ENCODE measurements at regions not wholly inside any gene's neighbourhood (a gene's known extent, or its start where the extent isn't known, plus 50 kb on each side); places are given as distances from the start of the nearest gene placed in this dataset.

- no peak for DNase-seq
These were observed 290.4 kb downstream of the EN1 start for GRCh38 chr2:118557016-118557415.

DNA sequence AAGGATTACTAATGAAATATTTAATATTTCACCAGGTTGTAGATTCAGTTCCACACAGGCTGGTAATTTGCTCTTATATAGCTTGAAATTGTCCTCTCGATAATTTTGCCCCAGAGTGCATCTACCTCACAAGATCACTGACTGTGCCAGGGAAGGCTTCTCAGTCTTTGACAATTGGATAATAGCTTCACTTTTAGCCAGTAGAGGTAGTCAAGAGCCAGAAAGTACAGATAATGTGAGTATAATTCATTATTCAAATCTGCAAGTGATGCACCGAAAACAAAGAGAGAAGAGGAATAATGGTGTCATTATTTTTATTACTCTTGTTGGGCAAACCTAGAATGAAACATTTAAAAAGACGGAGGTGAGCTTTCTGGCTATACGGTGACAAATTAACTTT lies 292.8 kb downstream of the EN1 start:
- no peak for DNase-seq

DNA sequence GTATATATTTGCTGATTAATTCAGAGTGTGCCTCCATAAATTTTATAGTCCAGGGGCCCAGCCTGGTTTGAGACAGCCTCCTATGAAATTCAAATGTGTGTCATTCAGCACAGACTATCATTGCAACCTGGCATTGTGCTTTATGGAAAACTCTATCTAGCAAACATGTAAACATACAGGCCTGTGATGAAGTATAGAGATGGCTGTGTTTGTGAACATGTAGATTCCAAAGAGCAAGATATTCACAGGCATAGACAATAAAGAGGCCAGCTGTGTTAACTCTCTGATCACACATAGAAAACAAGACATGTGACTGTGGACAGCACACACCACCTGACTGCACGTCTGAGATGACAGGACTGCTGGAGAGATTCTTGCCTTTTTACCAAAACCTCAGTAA lies 297.9 kb downstream of the EN1 start:
- DNase-seq, result no peak

DNA sequence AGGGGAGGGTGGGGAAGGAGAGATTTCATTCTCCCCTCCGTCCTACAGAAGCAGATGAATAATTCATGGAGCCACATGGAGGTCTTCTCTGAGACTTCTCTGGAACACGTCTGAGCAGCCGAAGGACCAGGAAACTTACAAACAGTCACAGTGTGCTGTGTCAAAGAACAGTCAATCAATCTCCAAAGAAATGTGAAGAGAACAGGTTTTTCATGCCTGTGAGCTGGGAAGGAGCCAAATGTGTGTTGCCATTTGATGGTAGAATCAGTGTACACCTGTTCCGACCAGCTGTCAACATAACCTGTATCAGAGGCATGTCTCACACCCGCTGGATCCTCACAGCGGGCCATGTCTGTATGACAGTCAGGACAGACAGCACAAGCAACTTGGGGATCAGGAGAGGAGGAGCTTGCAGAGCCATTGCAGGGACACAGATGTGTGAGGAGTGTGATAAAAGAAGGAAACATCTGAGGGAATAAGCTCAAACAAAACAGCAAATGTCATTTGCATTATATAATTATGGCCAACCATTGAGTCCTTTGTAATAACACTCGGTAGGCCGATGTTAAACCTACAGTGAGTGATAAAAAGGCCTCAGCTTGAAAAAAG lies 298.5 kb downstream of the EN1 start:
- no peak for DNase-seq

DNA sequence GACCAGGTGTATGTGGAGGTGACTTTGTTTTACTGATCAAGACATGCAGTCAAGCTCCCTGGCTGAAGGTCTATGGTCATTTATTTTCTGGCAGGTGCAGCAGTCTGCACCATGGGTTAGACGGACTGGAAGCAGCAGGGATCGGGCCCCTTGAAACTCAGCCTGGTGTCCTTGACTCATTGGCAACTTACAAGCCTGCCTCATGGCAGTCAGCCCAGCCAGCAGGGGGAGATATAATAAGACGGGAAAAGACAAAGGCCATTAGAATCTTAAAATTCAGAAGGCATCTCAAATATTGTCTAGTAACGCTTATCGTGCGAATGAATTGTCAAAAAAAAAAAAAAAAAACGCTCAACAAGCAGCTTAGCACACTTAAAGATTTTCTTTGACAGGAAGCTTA lies 308.2 kb downstream of the EN1 start:
- no peak for DNase-seq

GRCh38 chr2:118536306-118536705 lies 311.1 kb downstream of the EN1 start:
- DNase-seq, result no peak

GRCh38 chr2:118535818-118536212 lies 311.6 kb downstream of the EN1 start:
- no peak for DNase-seq

DNA sequence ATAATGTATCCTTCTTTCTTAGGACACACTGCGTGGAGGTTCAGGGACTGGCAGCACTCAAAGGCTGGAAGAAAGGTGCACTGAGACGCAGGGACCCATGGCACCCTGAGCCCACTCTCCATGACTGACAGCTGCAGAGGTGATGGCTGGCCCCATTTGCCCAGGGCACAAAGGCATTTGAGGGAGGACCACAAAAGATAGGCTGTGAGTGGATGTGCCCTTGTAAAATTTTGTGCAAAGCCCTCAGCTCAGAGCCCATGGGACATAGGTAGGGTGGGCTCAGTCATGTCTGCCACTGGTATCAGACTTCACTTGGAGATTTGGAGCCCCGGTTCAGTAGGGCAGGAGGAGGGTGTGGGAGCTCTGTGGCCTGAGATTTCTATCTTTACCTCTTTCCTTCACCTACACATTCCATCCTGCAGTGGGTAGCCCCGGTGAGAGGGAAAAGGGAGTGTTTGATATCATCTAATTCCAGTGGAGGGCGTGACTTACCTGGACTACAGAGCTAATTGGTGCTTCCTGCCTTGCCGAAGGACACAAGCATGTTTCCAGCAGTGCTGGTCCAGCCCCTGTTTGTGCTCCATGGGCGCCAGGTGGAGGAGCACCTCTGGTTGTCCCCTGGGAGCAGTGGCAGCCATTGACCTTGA lies 312.2 kb downstream of the EN1 start:
- DNase-seq, result no peak

GRCh38 chr2:118530976-118531375 lies 316.5 kb downstream of the EN1 start:
- no peak for DNase-seq

GRCh38 chr2:118529908-118530599 lies 317.4 kb downstream of the EN1 start:
- no peak for DNase-seq

GRCh38 chr2:118527571-118527970 lies 319.9 kb downstream of the EN1 start:
- DNase-seq, result no peak

DNA sequence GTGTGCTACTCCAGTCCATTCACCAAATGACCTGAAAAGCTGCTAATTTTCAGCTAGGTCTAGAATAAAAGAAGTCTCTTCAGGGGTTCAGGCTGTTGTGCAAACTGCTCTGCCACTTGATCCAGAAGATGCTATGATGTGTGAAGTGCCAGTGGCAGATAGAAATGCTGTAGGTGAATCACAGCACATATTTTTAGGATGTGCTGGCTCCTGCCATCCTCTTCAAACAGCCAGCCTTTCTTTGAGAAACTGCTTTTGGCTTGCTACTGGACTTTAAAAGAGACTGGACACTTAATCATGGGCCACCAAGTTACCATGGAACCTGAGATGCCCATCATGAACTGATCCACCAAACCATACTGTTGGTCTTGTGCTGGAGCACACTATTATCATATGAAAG lies 322.1 kb downstream of the EN1 start:
- no peak for DNase-seq

GRCh38 chr2:118524911-118525310 lies 322.5 kb downstream of the EN1 start:
- DNase-seq, result no peak

- DNase-seq, result no peak
These were observed 323.7 kb downstream of the EN1 start for GRCh38 chr2:118523761-118524160.

- DNase-seq, result no peak
These were observed 325.5 kb downstream of the EN1 start for GRCh38 chr2:118521960-118522359.

DNA sequence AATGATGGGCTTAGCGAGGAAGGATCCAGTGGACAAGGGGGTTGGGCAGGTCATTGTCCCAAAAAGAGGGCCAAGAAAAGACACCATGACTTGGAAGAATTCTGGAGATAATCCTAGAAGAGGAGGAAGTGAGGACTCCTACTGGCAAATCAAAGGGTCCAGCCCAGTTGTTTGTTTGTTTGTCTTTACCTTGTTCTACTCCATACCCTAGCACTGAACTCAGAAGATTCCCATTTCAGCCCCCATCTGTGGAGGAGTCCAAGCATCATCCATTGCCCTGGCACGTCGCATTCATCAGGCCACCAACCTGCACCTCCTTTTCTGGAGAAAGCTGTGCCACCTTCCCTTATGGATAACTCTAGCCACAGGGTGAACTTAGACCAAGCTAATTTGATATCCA lies 326.2 kb downstream of the EN1 start:
- no peak for DNase-seq

DNA sequence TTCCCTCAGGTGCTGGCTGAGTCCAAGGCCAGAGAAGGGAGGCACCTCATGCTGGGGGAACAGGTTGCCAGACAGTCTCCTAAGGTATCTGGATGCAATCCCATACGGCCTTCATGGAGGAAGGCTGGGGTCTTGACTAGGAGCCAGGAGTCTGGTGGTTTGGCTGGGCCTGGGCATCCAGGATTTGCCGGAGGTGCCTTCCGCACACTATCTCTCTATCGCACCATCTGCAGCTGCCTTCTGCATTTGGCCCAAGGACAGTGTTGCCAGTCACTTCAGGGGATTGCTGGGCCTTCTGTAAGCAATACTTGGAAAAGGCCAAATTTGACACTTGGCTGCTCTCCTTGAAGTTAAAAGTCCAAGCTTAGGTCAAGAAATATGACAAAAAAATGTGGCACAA lies 327.2 kb downstream of the EN1 start:
- no peak for DNase-seq

DNA sequence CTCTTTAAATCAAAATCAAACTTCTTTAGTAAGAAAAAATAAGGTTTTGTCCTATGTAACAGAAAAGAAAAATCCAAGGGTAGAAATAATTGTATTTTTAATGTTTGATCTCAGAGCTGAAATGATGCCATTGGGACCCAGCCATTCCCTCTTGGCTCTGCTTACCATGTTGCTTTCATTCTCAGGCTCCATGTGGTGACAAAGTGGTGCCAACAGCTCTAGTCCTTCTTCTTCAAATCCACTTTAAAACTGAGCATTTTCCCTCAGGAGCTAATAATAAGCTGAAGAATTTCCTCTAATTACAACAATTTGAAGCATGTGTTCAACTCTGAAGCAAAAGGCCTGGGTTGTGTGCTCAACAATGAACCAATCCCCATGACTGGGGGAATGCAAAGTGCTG lies 327.9 kb downstream of the EN1 start:
- no peak for DNase-seq

GRCh38 chr2:118510807-118511206 lies 336.6 kb downstream of the EN1 start:
- no peak for DNase-seq

DNA sequence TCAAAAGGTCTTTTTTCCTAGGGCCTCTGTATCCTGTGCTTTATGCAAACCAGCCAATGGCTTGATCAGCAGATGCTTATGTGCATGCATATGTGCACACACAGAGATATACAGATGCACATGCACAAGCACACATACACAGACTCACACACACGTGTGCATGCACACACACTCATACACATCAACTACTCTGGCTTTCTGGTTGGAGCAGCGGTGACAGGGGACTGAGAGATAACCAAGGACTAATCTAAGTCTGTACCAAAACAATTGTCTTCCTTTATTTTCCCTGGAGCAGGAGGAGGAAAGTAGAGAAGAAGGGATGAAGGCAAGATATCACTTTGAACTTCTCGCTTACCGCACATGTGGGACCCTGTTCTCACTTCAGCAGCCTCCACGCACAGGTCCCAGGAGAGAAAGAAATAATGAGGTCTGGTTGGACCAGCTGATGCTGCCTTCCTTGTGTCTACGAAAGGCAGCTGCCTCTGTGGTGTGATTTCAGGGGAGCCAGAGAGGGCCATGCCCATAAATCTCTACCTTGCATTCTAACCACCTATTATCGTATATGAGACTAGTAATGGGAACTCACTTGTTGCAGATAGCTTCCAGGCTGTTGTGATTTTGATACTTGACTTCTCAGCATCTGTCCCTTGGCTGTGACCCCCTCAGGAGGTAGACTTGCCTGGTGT lies 338.0 kb downstream of the EN1 start:
- no peak for DNase-seq

- DNase-seq, result no peak
These were observed 339.2 kb downstream of the EN1 start for GRCh38 chr2:118508282-118508681.

GRCh38 chr2:118505436-118505835 lies 342.0 kb downstream of the EN1 start:
- DNase-seq, result no peak

DNA sequence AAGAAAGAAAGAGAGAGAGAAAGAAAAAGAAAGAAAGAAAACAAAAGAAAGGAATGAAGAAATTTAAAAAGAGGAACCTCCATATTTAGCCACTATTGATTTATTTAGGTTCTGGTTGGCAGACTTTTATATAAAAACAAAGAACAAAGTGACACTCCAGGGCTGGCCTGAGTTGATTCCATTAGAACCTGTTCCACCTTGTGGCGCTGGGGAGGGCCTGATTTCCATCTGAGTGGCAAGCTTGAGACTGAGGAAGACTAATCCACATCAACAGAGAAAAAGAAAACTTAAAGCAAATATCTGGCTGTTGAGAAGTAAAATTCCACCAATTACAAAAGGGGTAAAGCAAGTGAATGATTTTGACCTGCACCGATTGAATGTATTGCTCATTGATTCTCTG lies 345.3 kb downstream of the EN1 start:
- DNase-seq, result no peak

DNA sequence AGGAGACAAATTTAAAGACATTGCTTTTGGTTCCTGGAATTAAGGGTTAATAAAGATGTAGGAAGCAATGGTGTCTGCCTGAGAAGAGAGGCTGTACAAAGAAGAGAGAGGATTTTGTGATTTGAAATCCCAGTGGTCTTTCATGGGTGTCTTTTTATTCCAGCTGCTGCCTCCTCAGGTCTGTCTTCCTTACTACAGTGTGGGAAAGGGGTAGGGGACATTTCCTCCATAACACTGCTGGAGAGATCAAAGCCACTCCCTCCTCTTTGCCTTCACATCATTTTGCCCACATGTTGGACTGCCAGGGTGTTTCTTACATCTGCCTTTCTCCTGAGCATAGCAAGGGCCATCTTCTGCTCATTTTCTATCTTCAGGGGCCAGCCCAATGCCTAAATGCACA lies 348.5 kb downstream of the EN1 start:
- DNase-seq, result no peak

All from activated CD4-positive, alpha-beta T cell treated with anti-CD3 and anti-CD28 coated beads for 4 hours (primary cell).